Colonic mucosa (tissue), 4 donors: ENCODE measurements at regions not wholly inside any gene's neighbourhood (a gene's known extent, or its start where the extent isn't known, plus 50 kb on each side); places are given as distances from the start of the nearest gene placed in this dataset.

Experiments
- DNase-seq: peaks from one replicate; pipeline ENCODE4 v3.0.0-alpha.2; 2020
- H3K27ac ChIP-seq: fragments of 200-600 bp; one replicate; pipeline ENCODE4 v1.8.0; 2021
- H3K27me3 ChIP-seq: fragments of 200-600 bp; one replicate; pipeline ENCODE4 v1.8.0; 2021
- H3K36me3 ChIP-seq: fragments of 200-600 bp; one replicate; pipeline ENCODE4 v1.8.0; 2021
- H3K4me1 ChIP-seq: fragments of 200-600 bp; one replicate; pipeline ENCODE4 v1.8.0; 2021; ENCODE audit warnings: mild to moderate bottlenecking
- H3K4me3 ChIP-seq: fragments of 200-600 bp; one replicate; pipeline ENCODE4 v1.8.0; 2021
- H3K9ac ChIP-seq, 2 donors: one replicate each; pipeline ENCODE4 v1.7.0; 2013; ENCODE audit warnings: control low read depth in 2 of 2, low read depth in 2 of 2, low read length in 2 of 2
- H3K9me3 ChIP-seq: fragments of 200-600 bp; one replicate; pipeline ENCODE4 v1.8.0; 2021
- CTCF ChIP-seq: fragments of 200-600 bp; IDR thresholded peaks from one replicate; pipeline ENCODE4 v1.8.0; 2022; ENCODE audit warnings: antibody characterized with exemption, mild to moderate bottlenecking
- intact Hi-C: fragments of 100-400 bp; cut with DNase I; formaldehyde crosslinking; loops from one replicate; pipeline ENCODE4 v1.14.1; 2022
- donor health status: healthy.
- donor health status: DM: no; HTN: no; CAD: no.
- donor health status: DM: no; HTN: no; CAD: no.

- DNase-seq: no peak
- Histone ChIP-seq H3K9ac (no peak overlapping the region), H3K27ac (no peak overlapping the region)
These were observed 193.0 kb upstream of the CELF2 start for GRCh38 chr10:10824591-10825148.

GRCh38 chr10:10826125-10826524 lies 191.5 kb upstream of the CELF2 start:
- no peaks in the 10 kb centered on the region for H3K36me3 ChIP-seq

More at GRCh38 chr10:10824591-10825148, 193.0 kb upstream of the CELF2 start:
- H3K27me3 ChIP-seq: no peaks in the 10 kb centered on the region
- no peaks in the 10 kb centered on the region for H3K4me1 ChIP-seq
- H3K4me3 ChIP-seq: no peak overlapping the region
- intact Hi-C loops: no loop called here
- TF ChIP-seq CTCF: no peak
- no peaks in the 10 kb centered on the region for H3K36me3 ChIP-seq
- H3K9me3 ChIP-seq: no peaks in the 10 kb centered on the region

GRCh38 chr10:10828623-10829022 lies 189.0 kb upstream of the CELF2 start:
- intact Hi-C loops: no loop called here
- no peaks in the 10 kb centered on the region for H3K9me3 ChIP-seq
- no peak overlapping the region for H3K4me3 ChIP-seq
- H3K27ac ChIP-seq: no peak overlapping the region
- no peak overlapping the region for H3K9ac ChIP-seq
- no peaks in the 10 kb centered on the region for H3K27me3 ChIP-seq
- H3K36me3 ChIP-seq: no peaks in the 10 kb centered on the region
- no peak for DNase-seq
- H3K4me1 ChIP-seq: no peaks in the 10 kb centered on the region
- no peak for TF ChIP-seq CTCF

More at GRCh38 chr10:10826125-10826524, 191.5 kb upstream of the CELF2 start:
- no peaks in the 10 kb centered on the region for H3K27me3 ChIP-seq
- no peak overlapping the region for H3K4me3 ChIP-seq
- no peak for TF ChIP-seq CTCF
- no peak overlapping the region for H3K9ac ChIP-seq
- intact Hi-C loops: no loop called here
- H3K9me3 ChIP-seq: no peaks in the 10 kb centered on the region
- H3K4me1 ChIP-seq: no peaks in the 10 kb centered on the region
- no peak for DNase-seq
- H3K27ac ChIP-seq: no peak overlapping the region

- H3K4me1 ChIP-seq: no peaks in the 10 kb centered on the region
- H3K27ac ChIP-seq: no peak overlapping the region
- intact Hi-C loops: no loop called here
- TF ChIP-seq CTCF: no peak
- no peaks in the 10 kb centered on the region for H3K36me3 ChIP-seq
- DNase-seq: no peak
- H3K4me3 ChIP-seq: no peak overlapping the region
- H3K9ac ChIP-seq: no peak overlapping the region
- no peaks in the 10 kb centered on the region for H3K27me3 ChIP-seq
- no peaks in the 10 kb centered on the region for H3K9me3 ChIP-seq
These were observed 188.1 kb upstream of the CELF2 start for GRCh38 chr10:10829576-10829975.

GRCh38 chr10:10830293-10830986 lies 187.2 kb upstream of the CELF2 start:
- no peak for DNase-seq
- Histone ChIP-seq H3K9ac (no peak overlapping the region), H3K4me3 (no peak overlapping the region)

More at GRCh38 chr10:10830293-10830986, 187.2 kb upstream of the CELF2 start:
- H3K36me3 ChIP-seq: no peaks in the 10 kb centered on the region
- intact Hi-C loops: no loop called here
- H3K9me3 ChIP-seq: no peaks in the 10 kb centered on the region
- H3K4me1 ChIP-seq: no peaks in the 10 kb centered on the region
- no peak for TF ChIP-seq CTCF
- no peaks in the 10 kb centered on the region for H3K27me3 ChIP-seq
- no peak overlapping the region for H3K27ac ChIP-seq
